GM10266 (cell line): ENCODE measurements at regions not wholly inside any gene's neighbourhood (a gene's known extent, or its start where the extent isn't known, plus 50 kb on each side); places are given as distances from the start of the nearest gene placed in this dataset.

Source experiments
- DNase-seq: peaks from one replicate; pipeline ENCODE4 v3.0.0; 2012; ENCODE audit errors: extremely low spot score
- TF ChIP-seq, protein P1 (sequence below): IDR thresholded peaks from 2 replicates; pipeline ENCODE4 v1.5.1; 2012; ENCODE audit warnings: mild to moderate bottlenecking, low read depth; ENCODE audit not compliant: control insufficient read depth, insufficient read depth; ENCODE audit errors: missing control alignments

DNA sequence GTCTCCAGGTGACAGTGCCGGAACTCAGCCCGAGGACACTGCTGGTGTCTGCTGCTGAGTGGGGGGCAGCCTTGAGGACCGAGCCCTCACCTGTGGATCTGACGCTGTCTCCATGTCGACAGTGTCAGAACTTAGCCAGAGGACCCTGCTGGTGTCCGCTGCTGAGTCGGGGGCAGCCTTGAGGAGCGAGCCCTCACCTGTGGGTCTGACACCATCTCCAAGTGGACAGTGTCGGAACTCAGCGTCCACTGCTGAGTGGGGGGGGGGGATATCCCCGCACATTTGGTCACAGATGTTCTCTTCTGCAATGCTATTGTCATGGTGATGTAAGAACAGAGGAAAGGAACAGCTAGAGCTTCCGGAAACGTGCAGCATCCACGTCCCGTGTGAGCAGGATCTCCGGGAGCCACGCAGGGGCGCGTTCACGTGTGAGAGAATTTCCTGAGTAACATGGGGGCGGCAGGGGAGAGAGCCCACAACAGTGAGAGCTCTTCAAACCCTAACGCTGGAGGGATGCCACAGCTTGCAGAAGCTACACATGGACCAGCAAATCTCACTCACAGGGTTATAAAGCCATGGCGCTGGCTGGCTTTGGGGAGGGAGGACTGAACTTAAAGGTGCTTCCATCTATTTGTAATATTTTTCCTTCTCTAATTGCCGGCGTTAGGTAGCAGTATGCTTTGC is 250.7 kb upstream of the SALL3 start:
- no peak for DNase-seq
- TF ChIP-seq, protein P1, sequence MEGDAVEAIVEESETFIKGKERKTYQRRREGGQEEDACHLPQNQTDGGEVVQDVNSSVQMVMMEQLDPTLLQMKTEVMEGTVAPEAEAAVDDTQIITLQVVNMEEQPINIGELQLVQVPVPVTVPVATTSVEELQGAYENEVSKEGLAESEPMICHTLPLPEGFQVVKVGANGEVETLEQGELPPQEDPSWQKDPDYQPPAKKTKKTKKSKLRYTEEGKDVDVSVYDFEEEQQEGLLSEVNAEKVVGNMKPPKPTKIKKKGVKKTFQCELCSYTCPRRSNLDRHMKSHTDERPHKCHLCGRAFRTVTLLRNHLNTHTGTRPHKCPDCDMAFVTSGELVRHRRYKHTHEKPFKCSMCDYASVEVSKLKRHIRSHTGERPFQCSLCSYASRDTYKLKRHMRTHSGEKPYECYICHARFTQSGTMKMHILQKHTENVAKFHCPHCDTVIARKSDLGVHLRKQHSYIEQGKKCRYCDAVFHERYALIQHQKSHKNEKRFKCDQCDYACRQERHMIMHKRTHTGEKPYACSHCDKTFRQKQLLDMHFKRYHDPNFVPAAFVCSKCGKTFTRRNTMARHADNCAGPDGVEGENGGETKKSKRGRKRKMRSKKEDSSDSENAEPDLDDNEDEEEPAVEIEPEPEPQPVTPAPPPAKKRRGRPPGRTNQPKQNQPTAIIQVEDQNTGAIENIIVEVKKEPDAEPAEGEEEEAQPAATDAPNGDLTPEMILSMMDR: no peak

GRCh38 chr18:78730546-78730945 is 249.1 kb upstream of the SALL3 start:
- no peak for DNase-seq
- TF ChIP-seq, protein P1: no peak

DNA sequence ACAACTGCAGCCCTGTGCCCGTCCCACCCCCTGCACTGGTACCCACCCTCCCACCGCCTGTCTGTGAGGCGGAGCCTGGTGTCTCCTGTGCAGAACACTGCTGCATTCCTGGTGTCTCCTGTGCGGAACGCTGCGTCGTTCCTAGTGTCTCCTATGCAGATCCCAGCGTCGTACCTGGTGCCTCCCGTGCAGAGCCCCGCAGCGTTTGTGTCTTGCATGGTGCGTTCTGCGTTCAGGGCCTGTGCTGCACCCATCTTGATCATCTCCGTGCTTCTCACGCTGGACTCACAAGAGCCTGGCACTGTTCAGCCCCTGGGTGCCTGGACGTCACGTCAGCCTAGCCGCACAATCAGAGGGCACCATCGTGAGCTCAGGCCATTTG is 248.6 kb upstream of the SALL3 start:
- no peak for DNase-seq
- TF ChIP-seq, protein P1: no peak

- DNase-seq: no peak
- TF ChIP-seq, protein P1: no peak
These were observed 248.1 kb upstream of the SALL3 start for GRCh38 chr18:78731398-78732032.

DNA sequence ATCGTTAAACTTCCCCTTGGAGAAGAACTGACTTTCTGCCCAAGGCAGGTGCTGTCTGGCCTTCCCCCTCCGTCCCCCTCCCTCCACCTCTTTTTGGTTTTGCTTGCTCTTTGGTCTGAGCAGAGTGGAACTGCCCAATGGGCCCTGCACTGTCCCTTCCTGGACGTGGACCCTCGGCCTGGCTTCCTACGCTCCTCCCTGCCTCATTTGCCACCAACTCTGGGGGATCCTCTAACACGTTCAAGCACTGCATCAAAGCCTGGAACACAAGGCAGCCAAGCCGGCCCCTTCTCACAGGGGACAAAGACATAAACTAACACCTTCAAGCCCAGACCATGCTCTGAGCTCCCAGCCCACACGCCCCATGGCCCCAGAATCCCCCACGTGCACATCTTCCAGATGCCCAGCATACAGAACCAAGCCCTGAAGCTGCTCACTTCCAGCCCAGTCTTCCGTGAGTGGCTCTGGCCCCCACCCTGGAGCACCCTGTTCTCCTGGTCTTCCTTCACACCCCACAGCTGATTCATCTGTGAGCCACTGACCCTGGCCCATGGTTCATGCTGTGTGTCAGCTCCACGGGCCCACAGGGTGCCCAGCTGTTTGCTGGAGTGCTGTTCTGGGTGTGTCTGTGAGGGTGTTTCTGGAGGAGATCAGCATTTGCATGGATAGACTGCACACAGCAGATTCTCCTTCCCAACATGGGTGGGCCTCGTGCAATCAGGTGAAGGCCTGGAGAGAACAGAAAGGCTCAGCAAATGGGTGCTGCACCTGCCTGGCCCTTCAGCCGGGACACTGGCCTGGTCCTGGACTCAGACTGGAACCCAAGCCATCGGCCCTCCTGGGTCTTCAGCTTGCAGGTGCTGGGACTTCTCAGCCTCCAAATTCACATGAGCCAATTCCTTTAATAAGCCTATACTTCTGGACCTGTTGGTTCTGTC is 247.1 kb upstream of the SALL3 start:
- DNase-seq: no peak
- TF ChIP-seq, protein P1: no peak

DNA sequence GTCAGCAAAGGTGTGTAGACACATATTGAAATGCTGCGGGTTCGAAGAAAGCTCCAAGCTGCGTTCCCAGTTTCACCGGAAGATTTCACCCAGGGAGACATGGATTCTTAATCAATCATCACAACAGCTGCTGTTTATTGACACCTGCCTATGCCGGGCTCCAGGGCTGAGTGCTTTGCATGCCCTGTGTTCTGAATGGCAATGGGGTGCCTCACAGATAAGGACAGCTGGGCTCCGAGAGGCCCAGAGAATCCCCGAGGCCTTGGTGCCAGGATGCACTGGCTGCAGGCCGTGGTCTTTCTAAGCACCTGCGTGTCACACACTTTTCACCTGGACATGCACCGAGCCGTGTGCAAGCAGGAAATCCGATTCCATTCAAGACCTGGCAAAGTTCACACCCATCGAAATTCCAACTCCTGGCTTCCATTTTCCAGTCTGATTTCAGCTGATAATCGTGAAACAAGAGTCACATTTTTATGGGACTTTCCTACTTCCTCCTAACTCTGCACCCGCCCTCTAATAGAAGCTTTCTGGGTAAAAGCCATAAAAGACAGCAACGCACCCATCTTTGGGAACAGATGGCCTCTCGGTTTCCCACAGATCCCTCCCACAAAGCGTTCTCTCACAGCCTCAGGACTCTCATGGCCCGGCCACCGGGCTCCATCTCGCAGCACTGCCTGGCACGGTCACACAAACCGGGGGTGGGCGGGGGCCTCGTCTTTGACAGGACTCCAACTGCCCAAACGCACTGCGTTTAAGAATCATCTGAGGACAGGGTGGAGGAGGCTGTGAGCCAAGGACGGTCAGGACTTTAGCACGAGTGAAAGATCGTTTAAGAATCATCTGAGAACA is 245.6 kb upstream of the SALL3 start:
- TF ChIP-seq, protein P1: no peak
- no peak for DNase-seq
